H9 (cell line): ENCODE measurements at regions not wholly inside any gene's neighbourhood (a gene's known extent, or its start where the extent isn't known, plus 50 kb on each side); places are given as distances from the start of the nearest gene placed in this dataset.

Experiments used
- DNase-seq: peaks from one replicate; pipeline ENCODE4 v3.0.0-alpha.2; 2017
- H2AFZ ChIP-seq: one replicate; pipeline ENCODE4 v1.6.1; 2013; ENCODE audit warnings: mild to moderate bottlenecking, low read length, control low read depth, moderate library complexity
- H2AK5ac ChIP-seq: 2 replicates; pipeline ENCODE4 v1.6.1; 2013; ENCODE audit warnings: low read length, control low read depth, mixed read lengths; ENCODE audit not compliant: insufficient read length
- H2BK120ac ChIP-seq: one replicate; pipeline ENCODE4 v1.6.1; 2013; ENCODE audit warnings: low read depth, mild to moderate bottlenecking, low read length, control low read depth, inconsistent platforms; ENCODE audit not compliant: poor library complexity, severe bottlenecking
- H2BK12ac ChIP-seq: 2 replicates; pipeline ENCODE4 v1.6.1; 2013; ENCODE audit warnings: low read length, control low read depth, mixed read lengths, low read depth; ENCODE audit not compliant: insufficient read length
- H2BK15ac ChIP-seq: 2 replicates; pipeline ENCODE4 v1.6.1; 2013; ENCODE audit warnings: low read depth, low read length, control low read depth
- H2BK20ac ChIP-seq: one replicate; pipeline ENCODE4 v1.6.1; 2013; ENCODE audit warnings: low read depth, mild to moderate bottlenecking, low read length, control low read depth, inconsistent platforms; ENCODE audit not compliant: poor library complexity, severe bottlenecking
- H2BK5ac ChIP-seq: 2 replicates; pipeline ENCODE4 v1.6.1; 2013; ENCODE audit warnings: low read length, control low read depth, mixed read lengths; ENCODE audit not compliant: insufficient read length
- H3K14ac ChIP-seq: 2 replicates; pipeline ENCODE4 v1.6.1; 2013; ENCODE audit warnings: low read length, control low read depth; ENCODE audit not compliant: insufficient read depth
- H3K18ac ChIP-seq: 2 replicates; pipeline ENCODE4 v1.6.1; 2013; ENCODE audit warnings: low read depth, mild to moderate bottlenecking, mixed read lengths, low read length, control low read depth; ENCODE audit not compliant: insufficient read length
- H3K23ac ChIP-seq: 2 replicates; pipeline ENCODE4 v1.6.1; 2013; ENCODE audit warnings: low read length, control low read depth, mixed read lengths, low read depth; ENCODE audit not compliant: insufficient read length
- H3K23me2 ChIP-seq: 2 replicates; pipeline ENCODE4 v1.6.1; 2013; ENCODE audit warnings: low read depth, mild to moderate bottlenecking, mixed read lengths, low read length, control low read depth; ENCODE audit not compliant: insufficient read length, poor library complexity, severe bottlenecking
- H3K27ac ChIP-seq: 2 replicates; pipeline ENCODE4 v1.5.1; 2013; ENCODE audit warnings: low read length, control low read depth, mixed read lengths, low read depth; ENCODE audit not compliant: insufficient read length
- H3K27me3 ChIP-seq: 2 replicates; pipeline ENCODE4 v1.6.1; 2013; ENCODE audit warnings: low read length, control low read depth, inconsistent platforms; ENCODE audit not compliant: insufficient read depth
- H3K4ac ChIP-seq: 2 replicates; pipeline ENCODE4 v1.6.1; 2013; ENCODE audit warnings: low read depth, mild to moderate bottlenecking, control low read depth, inconsistent platforms, low read length, moderate library complexity
- H3K4me1 ChIP-seq: 2 replicates; pipeline ENCODE4 v1.6.1; 2013; ENCODE audit warnings: low read length, control low read depth, inconsistent platforms; ENCODE audit not compliant: insufficient read depth
- H3K4me2 ChIP-seq: 2 replicates; pipeline ENCODE4 v1.6.1; 2013; ENCODE audit warnings: low read length, control low read depth, mixed read lengths; ENCODE audit not compliant: insufficient read length, insufficient read depth
- H3K56ac ChIP-seq: 2 replicates; pipeline ENCODE4 v1.6.1; 2013; ENCODE audit warnings: low read depth, mild to moderate bottlenecking, mixed read lengths, low read length, control low read depth; ENCODE audit not compliant: insufficient read length
- H3K79me1 ChIP-seq: 2 replicates; pipeline ENCODE4 v1.6.1; 2013; ENCODE audit warnings: low read depth, mild to moderate bottlenecking, moderate library complexity, low read length, control low read depth, inconsistent platforms; ENCODE audit not compliant: insufficient read depth, poor library complexity, severe bottlenecking
- H3K79me2 ChIP-seq: 2 replicates; pipeline ENCODE4 v1.6.1; 2013; ENCODE audit warnings: low read length, control low read depth, inconsistent platforms; ENCODE audit not compliant: insufficient read depth
- H3K9ac ChIP-seq: 2 replicates; pipeline ENCODE4 v1.6.1; 2013; ENCODE audit warnings: low read length, control low read depth, mixed read lengths; ENCODE audit not compliant: insufficient read length; ENCODE audit errors: extremely low read depth
- H3K9me3 ChIP-seq: one replicate; pipeline ENCODE4 v1.6.1; 2013; ENCODE audit warnings: low read depth, low read length, inconsistent platforms; ENCODE audit not compliant: control insufficient read depth
- H3T11ph ChIP-seq: one replicate; pipeline ENCODE4 v1.6.1; 2013; ENCODE audit warnings: mild to moderate bottlenecking, low read length, control low read depth, inconsistent platforms
- H4K20me1 ChIP-seq: one replicate; pipeline ENCODE4 v1.6.1; 2013; ENCODE audit not compliant: control insufficient read depth, insufficient read length, insufficient read depth
- H4K5ac ChIP-seq: 2 replicates; pipeline ENCODE4 v1.6.1; 2013; ENCODE audit warnings: low read depth, mild to moderate bottlenecking, mixed read lengths, low read length, control low read depth; ENCODE audit not compliant: insufficient read length
- H4K8ac ChIP-seq: replicated peaks from 2 replicates; pipeline ENCODE4 v1.6.1; 2013; ENCODE audit warnings: low read length, control low read depth, mixed read lengths, low read depth; ENCODE audit not compliant: insufficient read length
- H4K91ac ChIP-seq: 2 replicates; pipeline ENCODE4 v1.6.1; 2013; ENCODE audit warnings: low read depth, mild to moderate bottlenecking, moderate library complexity, mixed read lengths, low read length, control low read depth; ENCODE audit not compliant: insufficient read length
- H3K27ac Mint-ChIP-seq, 3 experiments: 2 replicates in 2 of 3; 3 replicates in 1 of 3; pipeline ENCODE4 v1.8.0; 2020 to 2021; ENCODE audit warnings: mixed read lengths in 3 of 3, mild to moderate bottlenecking in 1 of 3, moderate library complexity in 1 of 3
- H3K27me3 Mint-ChIP-seq: 2 replicates; pipeline ENCODE4 v1.8.0; 2021; ENCODE audit warnings: low read depth, mild to moderate bottlenecking, moderate library complexity, mixed read lengths
- H3K36me3 Mint-ChIP-seq, 3 experiments: 2 replicates in 2 of 3; 3 replicates in 1 of 3; pipeline ENCODE4 v1.8.0; 2020 to 2021; ENCODE audit warnings: low read depth in 3 of 3, mixed read lengths in 3 of 3; ENCODE audit not compliant: insufficient read depth in 1 of 3
- H3K4me1 Mint-ChIP-seq, 2 experiments: 2 replicates each; pipeline ENCODE4 v1.8.0; 2020; ENCODE audit warnings: mixed read lengths in 2 of 2
- H3K4me3 Mint-ChIP-seq, 2 experiments: 2 replicates in 1 of 2; 3 replicates in 1 of 2; pipeline ENCODE4 v1.8.0; 2020 to 2021; ENCODE audit warnings: mild to moderate bottlenecking in 2 of 2, mixed read lengths in 2 of 2, moderate library complexity in 1 of 2
- H3K9me3 Mint-ChIP-seq, 2 experiments: 2 replicates in 1 of 2; 3 replicates in 1 of 2; pipeline ENCODE4 v1.8.0; 2020; ENCODE audit warnings: mild to moderate bottlenecking in 2 of 2, mixed read lengths in 2 of 2, moderate library complexity in 1 of 2
- WGBS: extraction: QIAGEN DNeasy Blood & Tissue Kit; methylation state at CpG from one replicate; pipeline ENCODE4 v1.1.7; 2013; ENCODE audit warnings: missing lambda C conversion rate, low lambda C conversion rate, mixed read lengths; ENCODE audit not compliant: insufficient read length; ENCODE audit errors: extremely low coverage; 5-methylcytosine and 5-hydroxymethylcytosine counted together
- TF ChIP-seq, protein P1 (sequence below): fragments of 200-600 bp; sonication (generic); conservative IDR thresholded peaks from 3 replicates; pipeline ENCODE4 v1.8.0; 2021; ENCODE audit warnings: antibody characterized with exemption, mild to moderate bottlenecking

DNA sequence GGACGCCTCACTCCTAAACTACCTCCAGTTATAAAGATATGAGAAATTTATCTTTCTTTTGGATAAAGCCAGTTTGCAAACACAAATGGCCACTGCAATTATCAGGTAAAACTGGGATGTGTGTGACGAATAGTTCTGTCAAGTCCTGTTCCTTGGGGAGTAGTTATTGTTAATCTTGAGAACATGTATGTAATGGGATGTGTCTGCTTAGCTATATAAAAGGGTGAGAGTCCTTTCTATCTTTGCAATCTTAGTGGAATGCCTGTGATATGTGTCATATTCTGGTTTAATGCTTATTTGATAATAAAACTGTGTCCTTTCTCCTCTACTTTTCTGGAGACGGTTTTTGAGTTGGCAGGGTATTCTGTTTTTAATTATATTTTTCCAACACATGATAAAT, 56.1 kb upstream of the PKP2 start:
- TF ChIP-seq, protein P1, sequence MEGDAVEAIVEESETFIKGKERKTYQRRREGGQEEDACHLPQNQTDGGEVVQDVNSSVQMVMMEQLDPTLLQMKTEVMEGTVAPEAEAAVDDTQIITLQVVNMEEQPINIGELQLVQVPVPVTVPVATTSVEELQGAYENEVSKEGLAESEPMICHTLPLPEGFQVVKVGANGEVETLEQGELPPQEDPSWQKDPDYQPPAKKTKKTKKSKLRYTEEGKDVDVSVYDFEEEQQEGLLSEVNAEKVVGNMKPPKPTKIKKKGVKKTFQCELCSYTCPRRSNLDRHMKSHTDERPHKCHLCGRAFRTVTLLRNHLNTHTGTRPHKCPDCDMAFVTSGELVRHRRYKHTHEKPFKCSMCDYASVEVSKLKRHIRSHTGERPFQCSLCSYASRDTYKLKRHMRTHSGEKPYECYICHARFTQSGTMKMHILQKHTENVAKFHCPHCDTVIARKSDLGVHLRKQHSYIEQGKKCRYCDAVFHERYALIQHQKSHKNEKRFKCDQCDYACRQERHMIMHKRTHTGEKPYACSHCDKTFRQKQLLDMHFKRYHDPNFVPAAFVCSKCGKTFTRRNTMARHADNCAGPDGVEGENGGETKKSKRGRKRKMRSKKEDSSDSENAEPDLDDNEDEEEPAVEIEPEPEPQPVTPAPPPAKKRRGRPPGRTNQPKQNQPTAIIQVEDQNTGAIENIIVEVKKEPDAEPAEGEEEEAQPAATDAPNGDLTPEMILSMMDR = no peak
- H2AK5ac ChIP-seq = no peak overlapping the region
- H2AFZ ChIP-seq = no peak overlapping the region
- no peak overlapping the region for H3K23ac ChIP-seq
- no peak for DNase-seq
- no peak overlapping the region for H2BK5ac ChIP-seq
- H4K91ac ChIP-seq = no peak overlapping the region
- H3K14ac ChIP-seq = no peak overlapping the region
- H4K8ac ChIP-seq = no peak overlapping the region
- no peaks in the 10 kb centered on the region for H3K9me3 ChIP-seq
- Mint-ChIP-seq H3K27me3 (no peaks in the 10 kb centered on the region; the same call in none of the 2 replicates), H3K4me1 (no peaks in the 10 kb centered on the region), H3K9me3 (peaks cover 25 to 29% of the 10 kb centered on the region in 2 experiments), H3K4me3 (no peak overlapping the region), H3K27ac (no peak overlapping the region), H3K36me3 (peaks cover 11 to 22% (median 17%) of the 10 kb centered on the region in 3 experiments)
- no peak overlapping the region for H3K4me2 ChIP-seq
- no peak overlapping the region for H4K5ac ChIP-seq
- no peak overlapping the region for H2BK120ac ChIP-seq
- no peaks in the 10 kb centered on the region for H3K27me3 ChIP-seq
- no peak overlapping the region for H3K56ac ChIP-seq
- H3K79me1 ChIP-seq = no peaks in the 10 kb centered on the region
- no peaks in the 10 kb centered on the region for H3K4me1 ChIP-seq
- H3K18ac ChIP-seq = no peak overlapping the region
- no peak overlapping the region for H2BK20ac ChIP-seq
- H3K9ac ChIP-seq = no peak overlapping the region
- no peaks in the 10 kb centered on the region for H3K79me2 ChIP-seq
- no CpG with 5 or more reads among the region's 3 CpGs for WGBS
- H2BK12ac ChIP-seq = no peak overlapping the region
- no peak overlapping the region for H3T11ph ChIP-seq
- H4K20me1 ChIP-seq = no peaks in the 10 kb centered on the region
- H3K4ac ChIP-seq = no peak overlapping the region
- no peak overlapping the region for H3K27ac ChIP-seq
- H3K23me2 ChIP-seq = no peaks in the 10 kb centered on the region
- no peak overlapping the region for H2BK15ac ChIP-seq
